GM21737 (cell line): ENCODE measurements at regions not wholly inside any gene's neighbourhood (a gene's known extent, or its start where the extent isn't known, plus 50 kb on each side); places are given as distances from the start of the nearest gene placed in this dataset.

Experiments used
- ATAC-seq: cut with Tn5 transposase; IDR thresholded peaks from one replicate; pipeline ENCODE4 v1.9.1; 2021; ENCODE audit warnings: mild to moderate bottlenecking, moderate library complexity; ENCODE audit not compliant: unreplicated experiment

- ATAC-seq, result no peak
These were observed 1153.2 kb downstream of the BCL11B start for GRCh38 chr14:98118749-98119148.

DNA sequence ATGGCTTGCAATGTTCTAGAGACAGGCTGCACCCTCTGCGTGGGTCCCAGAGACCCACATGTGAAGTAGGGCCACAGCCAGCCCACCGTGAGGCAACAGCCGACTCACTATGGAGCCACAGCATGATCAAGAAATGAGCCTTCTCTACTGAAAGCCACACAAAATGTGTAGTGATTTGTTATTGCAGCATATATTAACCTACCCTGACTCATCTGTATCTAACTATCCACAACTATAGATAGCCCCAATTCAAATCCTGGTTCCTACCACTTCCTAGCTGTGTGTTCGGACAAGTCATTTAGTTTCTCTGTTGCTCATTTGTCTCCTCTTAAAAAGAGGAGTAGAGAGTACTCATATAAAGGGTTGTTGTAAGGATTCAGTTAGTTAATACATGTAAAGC lies 1152.3 kb downstream of the BCL11B start:
- ATAC-seq, result no peak

- ATAC-seq, result no peak
These were observed 1151.0 kb downstream of the BCL11B start for GRCh38 chr14:98120831-98121464.

- no peak for ATAC-seq
These were observed 1149.5 kb downstream of the BCL11B start for GRCh38 chr14:98122527-98122926.

DNA sequence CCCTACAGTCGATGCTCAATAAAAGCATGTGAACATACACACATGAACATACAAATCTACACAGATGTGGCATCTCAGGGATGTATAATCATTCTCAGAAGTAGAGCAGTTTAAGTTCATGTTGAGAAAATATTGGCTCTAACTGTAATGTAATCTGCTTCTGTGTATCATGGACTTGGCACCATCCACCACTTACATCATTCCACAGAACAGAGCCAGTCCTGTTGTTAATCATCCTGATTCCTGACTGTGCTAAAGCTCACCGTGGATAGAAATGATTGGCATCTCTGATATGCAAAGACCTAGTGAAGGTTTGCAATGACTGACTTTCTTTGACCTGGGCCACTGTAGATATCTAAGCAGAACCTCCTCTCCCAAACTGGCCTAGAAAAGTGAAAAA lies 1141.3 kb downstream of the BCL11B start:
- no peak for ATAC-seq

DNA sequence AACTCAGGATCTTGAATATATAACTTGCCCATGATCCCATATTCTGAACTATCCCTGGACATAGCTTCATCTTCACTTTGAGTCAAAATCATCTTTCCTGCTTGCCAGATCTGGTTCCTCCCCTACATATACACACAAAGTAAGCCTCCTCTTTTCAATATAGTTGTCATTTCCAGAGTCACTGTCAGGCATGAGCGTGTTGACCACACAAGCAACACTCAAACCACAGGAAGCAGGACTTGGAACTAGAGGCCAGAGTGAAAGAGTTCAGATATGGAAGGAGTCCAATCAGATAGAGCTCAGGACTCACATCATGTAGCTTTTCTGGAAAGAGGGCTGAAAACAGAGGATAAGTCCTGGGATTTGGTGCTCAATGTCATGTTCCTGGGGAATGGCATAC lies 1140.6 kb downstream of the BCL11B start:
- no peak for ATAC-seq

- ATAC-seq, result no peak
These were observed 1138.2 kb downstream of the BCL11B start for GRCh38 chr14:98133806-98134205.

GRCh38 chr14:98136012-98136789 lies 1135.8 kb downstream of the BCL11B start:
- ATAC-seq, result no peak

- no peak for ATAC-seq
These were observed 1134.6 kb downstream of the BCL11B start for GRCh38 chr14:98137131-98138025.

DNA sequence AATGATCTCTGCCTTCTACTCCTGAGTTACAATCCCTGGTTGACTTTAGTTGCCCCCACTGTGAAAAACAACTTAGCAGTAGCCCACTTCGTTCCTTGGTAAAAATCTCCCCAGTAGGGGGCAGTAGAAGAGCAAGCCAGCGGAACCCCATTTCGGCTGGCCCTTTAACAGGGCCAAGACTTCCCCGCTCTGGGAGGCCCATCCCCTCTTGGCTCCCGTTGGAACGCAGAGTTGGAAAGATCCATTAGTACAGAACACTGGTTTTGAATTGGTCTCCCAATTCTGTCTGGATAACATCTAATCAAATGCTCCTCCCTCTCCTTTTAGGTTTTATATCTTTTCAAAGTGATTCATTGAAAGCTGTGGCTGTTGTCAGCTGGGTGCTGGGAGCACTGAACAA lies 1133.3 kb downstream of the BCL11B start:
- no peak for ATAC-seq

GRCh38 chr14:98140862-98141530 lies 1131.0 kb downstream of the BCL11B start:
- ATAC-seq, result no peak

DNA sequence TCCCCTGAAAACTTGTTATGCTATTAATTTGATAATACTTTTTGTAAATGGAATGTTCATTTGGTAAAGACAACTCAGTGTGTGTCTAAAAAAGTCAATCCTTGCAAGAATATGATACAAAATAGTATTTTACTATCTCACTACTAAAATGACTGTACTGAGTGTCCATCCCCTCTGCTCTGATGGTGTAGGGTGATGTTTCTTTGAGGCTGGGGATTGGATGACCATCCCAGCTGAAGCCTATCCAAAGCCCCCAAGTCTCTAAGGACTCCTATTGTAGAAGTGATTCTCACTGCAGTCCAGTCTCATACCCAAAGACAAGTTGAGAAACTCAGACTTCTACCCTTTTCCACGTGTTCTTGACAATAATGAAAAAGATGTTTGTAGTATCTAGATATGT lies 1128.4 kb downstream of the BCL11B start:
- ATAC-seq, result no peak

DNA sequence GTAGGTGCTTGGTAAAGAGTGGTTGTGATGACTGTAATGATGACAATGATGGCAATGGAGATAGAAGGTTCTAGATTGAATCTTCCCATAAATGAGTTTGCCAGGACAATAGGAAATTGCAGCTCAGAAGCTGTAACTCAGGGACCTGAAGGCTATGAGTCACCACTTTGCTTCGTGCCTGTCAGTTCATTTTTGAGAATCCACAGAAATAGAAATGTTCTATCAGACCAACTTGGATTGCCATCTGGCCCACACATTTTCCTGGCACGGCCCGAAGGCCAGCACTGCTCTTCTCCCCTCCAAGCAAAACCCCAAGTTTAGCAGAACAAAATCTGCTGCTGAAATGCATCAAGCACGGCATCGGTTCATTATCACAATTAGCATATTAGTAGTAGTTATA lies 1127.0 kb downstream of the BCL11B start:
- no peak for ATAC-seq

DNA sequence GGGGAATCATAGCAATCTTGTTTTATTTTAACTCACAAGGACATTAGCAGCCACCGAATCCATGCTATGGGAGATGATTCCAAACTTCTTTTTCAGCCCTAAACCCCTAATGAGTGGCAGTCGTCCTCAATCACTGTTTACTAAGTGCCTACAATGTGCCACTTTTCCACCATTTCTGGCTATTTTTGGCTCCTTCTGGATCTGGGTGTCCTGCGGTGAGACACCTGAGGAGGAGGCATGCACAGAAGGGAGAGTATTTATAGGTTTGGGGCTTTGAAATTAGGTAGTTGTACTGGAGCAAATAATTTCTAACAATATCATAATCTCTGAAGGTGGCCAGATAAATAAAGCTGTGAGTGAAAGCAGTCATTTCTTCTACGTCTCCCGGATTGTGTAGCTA lies 1125.6 kb downstream of the BCL11B start:
- ATAC-seq, result no peak

DNA sequence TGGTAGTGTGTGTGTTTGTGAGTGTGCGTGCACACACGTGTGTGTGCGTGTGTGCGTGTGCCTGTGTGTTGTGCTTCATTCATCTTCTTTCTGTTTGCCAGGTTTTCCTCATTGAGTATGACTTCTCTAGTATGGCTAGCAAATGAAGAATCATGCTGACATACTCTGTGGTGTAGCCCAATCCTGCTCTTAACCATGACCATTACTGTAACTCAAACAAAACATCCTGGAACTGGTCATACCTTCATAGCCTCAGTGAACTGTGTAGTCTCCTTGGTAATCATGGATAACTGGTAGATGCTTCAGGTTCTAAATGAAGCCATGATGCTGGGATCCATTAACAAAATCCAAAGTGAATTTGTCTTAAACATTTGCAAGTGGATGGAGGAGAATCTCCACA lies 1117.7 kb downstream of the BCL11B start:
- no peak for ATAC-seq

DNA sequence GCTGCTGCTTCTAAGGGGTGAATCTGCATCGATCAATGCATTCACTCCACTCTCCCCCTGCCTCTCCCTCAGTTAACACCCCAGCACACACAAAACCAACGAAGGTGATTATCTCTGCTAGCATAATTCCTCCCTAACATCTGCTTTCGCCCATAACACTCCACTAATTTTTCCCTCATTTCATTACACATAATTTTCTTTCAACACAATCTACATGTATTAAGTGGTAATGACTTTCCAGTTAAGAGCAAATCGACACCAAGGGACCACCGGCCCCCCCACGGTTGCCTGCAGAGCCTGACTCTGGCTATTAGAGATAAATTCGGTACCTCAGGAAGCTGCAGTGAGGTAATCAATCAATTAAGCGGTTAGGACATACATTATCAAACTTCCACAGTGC lies 1115.6 kb downstream of the BCL11B start:
- no peak for ATAC-seq

- ATAC-seq, result no peak
These were observed 1111.1 kb downstream of the BCL11B start for GRCh38 chr14:98160901-98161300.

DNA sequence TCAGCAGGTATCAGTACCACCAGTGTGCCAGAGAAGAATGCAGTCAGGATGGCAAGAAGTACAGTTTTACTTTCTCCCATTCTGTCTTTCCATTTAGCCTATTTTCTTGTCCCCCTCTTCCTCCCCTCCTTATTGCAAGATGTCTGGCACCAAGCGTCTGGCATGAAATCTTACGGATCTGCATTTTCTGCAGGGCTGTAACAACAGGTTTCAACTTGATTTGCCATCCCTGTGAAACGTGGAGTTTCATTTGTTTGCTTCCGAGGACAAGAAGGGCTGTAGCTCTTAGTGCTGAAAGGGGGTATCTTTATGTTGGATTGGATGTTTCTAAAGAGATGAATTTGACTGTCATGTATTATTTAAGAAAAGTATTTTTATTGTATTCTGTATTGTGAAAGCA lies 1110.6 kb downstream of the BCL11B start:
- ATAC-seq, result no peak

GRCh38 chr14:98162856-98163805 lies 1108.9 kb downstream of the BCL11B start:
- ATAC-seq, result no peak

DNA sequence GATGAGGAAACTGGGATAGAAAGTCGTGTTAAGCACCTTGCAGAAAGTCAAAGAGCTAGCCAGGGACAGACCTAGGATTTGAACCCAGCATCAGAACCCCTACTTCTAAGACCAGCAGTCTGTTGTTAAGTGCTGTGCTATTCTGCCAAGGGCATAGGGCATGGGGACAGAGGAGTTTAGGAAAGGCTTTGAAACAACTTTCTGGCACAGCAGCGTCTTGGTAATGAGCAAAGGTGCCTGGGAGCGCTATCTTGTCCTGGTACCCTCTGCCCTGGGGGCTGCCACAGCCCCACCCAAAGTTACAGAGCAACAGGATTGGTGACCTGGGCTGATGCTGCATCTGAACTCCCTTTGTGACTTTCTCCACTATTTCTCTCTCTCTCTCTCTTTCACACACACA lies 1108.1 kb downstream of the BCL11B start:
- ATAC-seq, result no peak
